Middle frontal gyrus (tissue), 1 donor: ENCODE measurements at regions not wholly inside any gene's neighbourhood (a gene's known extent, or its start where the extent isn't known, plus 50 kb on each side); places are given as distances from the start of the nearest gene placed in this dataset.
"Not testable (repeated sequence)": the region's sequence is repeated elsewhere in the genome, so short reads cannot be mapped to it uniquely, and the experiment has no call there.

Experiments
- DNase-seq: peaks from one replicate; pipeline ENCODE4 v3.0.0-alpha.2; 2015; ENCODE audit warnings: low spot score; ENCODE audit errors: extremely low spot score

DNA sequence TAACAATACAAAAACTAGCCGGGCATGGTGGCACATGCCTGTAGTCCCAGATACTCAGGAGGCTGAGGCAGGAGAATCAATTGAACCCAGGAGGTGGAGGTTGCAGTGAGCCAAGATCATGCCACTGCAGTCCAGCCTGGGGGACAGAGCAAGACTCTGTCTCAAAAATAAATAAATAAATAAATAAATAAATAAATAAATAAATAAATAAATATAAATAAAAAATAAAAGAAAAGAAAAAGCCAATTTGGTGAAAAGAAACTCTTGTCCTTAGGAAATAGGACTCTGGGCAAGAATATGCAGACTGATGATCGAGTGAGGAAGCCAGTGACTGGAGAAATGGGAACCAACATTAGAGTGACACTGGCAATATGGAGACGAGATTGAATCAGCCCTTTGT lies 171.9 kb upstream of the DCC start:
- not testable (repeated sequence) for DNase-seq

DNA sequence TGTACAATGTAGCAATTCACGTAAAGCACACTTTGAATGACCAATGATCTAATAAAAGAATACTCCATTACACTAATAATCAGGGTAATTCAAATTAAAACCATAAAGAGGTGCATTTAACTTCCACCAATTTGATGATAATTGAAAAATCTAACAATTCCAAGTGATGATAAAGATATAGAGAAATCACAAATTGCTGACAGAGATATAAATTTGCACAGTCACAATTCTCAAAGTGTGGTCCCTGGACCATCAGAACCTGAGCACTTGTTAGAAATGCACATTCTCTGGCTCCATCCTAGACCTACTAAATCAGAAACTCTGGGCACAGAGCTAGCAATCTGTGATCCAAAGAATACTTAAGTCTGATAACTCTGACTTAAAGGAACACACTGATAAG lies 165.8 kb upstream of the DCC start:
- DNase-seq, result no peak

DNA sequence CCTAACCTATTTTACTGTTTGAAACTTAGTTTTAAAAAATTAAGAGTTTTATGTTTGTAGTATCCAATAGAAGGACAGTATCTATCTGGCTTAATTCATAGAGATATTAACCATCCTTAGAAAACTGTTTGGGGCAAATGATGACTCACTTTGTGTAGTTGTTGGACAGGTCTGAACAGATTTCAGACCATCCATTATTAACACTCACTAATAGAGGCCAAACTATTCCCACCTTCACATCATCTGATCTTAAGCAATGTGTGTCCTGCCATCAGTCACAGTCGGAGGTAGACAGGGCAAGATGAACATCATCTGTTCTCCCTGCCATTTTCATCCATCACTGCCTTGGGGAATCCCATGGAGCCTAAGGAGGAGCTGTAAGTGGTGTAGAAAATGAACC lies 164.6 kb upstream of the DCC start:
- no peak for DNase-seq

DNA sequence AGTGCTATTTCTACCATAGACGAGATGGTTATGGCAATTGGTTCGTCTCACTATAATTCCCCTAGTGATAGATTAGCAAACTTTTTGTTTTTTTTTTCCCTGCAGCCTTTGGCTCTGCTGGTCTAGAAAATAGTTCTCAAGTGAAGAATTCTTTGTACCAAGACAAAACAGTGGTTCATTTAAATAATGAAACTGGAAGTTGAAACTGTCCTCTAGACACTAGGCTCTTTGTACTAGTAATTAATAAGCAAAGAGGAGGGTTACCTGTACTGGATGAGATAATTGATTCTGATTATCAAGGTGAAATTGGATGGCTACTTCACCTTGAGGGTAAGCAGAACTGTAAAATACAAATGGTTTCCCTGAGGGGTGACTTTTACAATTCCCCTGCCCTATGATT lies 156.9 kb upstream of the DCC start:
- no peak for DNase-seq

DNA sequence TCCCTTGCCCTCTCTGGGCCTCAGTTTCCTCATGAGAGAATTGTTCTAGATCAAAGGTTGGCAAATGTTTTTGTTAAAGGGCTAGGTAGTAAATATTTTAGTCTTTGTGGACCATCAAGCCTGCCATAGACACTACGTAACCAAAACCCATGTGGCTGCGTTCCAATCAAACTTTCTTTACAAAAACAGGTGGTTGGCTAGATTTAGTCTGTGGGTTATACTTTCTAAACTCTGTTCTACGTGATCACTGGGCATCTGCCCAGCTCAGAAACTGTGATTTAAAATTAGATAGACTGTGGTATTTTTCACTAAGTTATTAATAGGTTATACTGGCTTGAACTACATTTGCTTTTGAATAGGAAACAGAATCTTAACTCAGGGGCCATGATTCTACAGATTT lies 149.8 kb upstream of the DCC start:
- DNase-seq, result no peak

DNA sequence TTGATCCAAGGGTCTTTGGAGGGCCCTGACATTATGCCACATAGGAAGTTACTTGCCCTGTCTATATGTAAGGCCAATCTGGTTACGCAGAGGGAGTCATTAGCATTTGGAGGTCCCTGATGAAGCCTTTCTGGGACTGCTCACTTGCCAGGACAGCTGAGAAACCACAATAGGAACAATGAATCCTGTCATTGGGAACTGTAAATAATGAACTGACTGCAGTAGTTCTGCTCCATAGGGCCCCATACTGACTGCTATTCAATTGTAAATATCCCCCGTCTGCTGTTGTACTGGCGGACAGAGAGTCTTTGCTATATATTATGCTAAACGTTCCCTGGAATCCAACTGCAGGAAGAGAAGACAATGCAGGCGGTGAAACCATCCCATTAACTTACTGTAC lies 149.4 kb upstream of the DCC start:
- no peak for DNase-seq

DNA sequence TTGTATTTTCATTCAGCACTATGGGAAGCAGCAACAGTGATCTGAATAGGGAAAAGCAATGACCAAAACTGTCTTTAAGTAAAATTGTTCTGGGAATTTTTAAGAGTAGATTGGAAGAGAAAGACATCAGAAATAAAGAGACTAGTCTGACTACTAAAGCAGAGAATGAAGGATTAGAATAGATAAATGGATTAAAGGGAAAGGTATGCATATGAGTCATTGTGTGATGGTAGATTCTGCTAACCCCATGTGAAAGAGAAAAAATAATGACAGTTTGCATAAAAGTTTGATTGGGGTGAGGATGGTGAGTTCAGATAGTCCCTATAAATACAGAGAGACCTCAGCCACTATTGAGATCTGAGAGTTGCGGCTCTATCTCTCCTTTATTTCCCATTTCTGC lies 139.6 kb upstream of the DCC start:
- no peak for DNase-seq

DNA sequence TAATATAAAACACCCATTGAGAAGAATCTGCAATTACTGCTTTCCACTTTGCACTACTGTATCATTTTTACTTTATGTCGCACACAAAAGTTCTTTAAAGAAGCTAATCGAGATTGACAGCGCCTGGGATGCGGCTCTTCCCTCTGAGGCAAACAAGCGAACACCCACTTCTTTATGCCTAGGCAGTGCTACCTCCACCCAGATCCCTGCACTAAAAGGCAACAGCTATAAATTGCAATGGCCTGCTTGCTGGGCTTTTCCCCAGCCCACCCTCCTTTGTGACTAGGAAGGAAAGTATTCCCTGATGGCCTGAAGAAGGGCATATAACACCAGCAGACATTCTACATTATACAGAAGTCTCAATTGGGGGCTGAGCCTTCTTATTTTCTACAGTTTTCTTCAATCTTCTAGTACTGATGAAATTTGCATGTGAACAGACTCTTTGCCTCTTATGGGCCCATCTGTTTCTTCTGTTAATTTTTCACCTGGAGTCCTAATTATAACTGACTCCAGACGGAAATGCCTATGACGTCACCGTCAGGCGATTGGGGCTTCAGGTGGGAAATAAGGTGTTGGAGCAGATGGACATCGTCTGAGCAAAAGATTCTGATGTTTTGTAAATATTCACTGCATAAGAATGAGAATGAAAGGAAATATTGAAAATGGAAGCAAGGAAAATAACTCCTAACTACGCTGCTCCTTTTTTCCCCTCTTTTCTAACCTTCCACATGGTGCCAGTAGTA lies 138.9 kb upstream of the DCC start:
- no peak for DNase-seq

DNA sequence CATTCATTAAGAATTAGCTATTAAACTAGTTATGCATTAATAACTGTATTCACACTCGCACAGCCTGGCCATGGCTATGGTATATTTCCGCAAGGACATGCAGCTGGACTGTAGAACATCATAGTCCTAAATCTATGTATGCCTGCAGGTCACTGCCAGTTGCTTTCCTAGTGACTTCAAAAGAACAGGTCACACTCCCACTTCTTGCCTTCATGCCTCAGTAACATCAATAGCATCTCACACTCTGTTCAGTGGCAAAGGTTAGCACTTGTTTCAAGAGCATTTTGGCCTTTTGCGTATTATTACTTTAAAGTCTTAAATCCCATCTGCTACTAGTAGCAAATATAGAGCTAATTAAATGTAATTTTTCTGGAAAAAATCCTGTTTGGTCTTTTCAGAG lies 131.4 kb upstream of the DCC start:
- no peak for DNase-seq

DNA sequence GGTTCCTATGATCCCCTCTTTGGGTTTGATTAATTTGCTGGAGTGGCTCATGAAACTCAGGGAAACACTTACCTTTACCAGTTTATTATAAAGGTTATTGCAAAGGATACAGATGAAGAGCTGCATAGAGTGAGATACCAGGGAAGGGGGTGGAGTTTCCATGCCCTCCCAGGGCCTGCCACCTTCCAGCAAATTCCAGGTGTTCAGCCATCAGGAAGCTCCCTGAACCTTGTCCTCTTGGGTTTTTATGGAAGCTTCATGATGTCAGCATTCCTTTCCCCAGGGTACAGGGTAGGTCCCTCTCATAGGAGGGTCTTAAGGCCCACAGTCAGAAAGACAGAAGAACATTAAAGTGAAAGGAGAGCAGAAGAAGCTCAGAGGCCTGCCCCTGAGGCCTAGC lies 123.9 kb upstream of the DCC start:
- DNase-seq, result no peak

DNA sequence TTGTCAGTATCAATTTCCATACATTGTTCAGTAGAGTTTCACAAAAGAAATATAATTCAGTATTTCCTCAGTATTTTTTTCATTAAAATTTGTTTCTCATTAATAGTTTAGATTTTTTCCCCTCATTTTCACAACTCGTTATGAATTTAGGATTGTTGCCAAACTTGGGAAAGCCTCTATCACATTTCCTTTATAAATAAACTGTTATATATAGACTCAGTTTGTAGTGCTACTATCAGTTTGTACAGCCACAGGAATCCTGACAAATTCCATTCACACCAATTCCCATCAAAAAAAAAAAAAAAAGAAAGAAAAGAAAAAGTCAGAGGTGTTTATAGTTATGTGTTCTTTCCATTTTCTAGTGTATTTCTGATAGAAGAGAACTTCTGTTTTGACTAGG lies 123.3 kb upstream of the DCC start:
- DNase-seq, result no peak

DNA sequence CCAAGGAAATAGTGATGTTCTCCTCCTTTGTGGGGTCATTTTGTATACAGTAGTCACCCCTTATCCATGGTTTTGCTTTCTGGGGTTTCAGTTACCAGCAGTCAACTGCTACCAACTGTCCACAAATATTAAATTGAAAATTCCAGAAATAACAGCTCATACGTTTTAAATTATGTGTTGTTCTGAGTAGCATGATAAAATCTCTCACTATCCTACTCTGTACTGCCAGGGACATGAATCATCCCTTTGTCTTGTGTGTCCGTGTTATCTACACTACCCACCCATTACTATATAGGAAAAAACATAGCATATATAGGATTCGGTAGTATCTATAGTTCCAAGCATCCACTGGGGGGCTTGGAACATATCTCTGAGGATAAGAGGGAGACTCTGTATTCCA lies 120.9 kb upstream of the DCC start:
- DNase-seq, result no peak

DNA sequence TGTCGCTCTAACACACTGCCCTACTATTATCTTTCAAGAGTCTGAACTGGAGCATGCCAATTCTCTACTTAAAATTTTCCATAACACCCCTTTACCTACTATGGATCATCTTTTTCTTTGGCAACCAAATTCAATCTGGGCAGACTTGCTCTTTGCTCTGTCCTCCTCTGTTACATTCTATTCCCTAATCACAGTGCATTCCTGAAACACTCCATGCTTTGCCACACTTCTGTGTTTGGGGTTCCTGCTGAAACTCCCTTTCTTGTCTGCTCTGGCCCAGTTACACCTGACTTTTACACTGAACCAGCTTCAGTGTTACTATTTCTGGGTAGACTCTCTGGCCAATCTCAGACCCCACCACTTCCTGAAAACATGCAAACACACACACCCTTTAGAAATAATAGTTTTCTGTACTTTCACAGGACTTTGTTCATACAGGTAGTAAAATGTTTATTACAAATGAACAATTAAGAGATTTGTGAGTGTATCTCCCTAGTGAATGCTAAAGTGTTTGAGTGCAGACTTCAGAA lies 119.9 kb upstream of the DCC start:
- DNase-seq, result no peak

DNA sequence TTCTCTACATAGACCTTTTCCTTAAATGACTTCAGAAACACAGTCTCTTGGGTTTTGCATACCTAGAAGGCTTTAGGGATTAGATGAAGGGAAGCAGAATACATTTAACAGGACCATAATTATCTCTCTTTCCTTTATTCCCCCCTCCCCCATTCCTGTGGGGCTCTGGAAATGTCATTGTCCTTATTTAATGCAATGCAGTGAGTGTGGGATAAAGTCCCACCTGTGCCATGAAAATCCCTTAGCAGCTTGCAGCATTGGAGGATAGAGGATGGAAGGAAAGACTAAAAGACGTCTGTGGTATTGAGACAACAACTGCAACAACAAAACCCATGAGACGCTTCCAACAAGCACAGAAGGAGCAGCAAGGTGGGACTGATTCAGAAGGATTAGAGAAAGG lies 117.8 kb upstream of the DCC start:
- no peak for DNase-seq

DNA sequence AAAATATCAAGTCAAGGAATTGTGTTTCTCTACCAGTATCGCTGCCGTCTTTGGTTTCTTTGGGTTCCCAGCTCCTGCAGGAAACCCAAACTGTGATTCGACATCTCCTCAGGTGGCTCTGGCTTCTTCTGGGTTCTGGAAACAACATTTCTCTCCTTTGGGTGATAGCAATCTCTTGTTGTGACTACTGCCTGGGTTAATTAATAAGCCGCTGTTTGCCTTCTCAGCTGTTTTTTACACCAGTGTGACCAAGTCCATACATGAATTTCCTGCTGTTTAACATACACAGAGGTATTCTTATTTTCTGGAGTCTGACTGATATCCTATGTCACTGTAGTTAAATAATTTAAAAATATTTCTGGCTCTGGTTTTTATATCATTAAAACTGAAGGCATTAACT lies 112.5 kb upstream of the DCC start:
- DNase-seq, result no peak

DNA sequence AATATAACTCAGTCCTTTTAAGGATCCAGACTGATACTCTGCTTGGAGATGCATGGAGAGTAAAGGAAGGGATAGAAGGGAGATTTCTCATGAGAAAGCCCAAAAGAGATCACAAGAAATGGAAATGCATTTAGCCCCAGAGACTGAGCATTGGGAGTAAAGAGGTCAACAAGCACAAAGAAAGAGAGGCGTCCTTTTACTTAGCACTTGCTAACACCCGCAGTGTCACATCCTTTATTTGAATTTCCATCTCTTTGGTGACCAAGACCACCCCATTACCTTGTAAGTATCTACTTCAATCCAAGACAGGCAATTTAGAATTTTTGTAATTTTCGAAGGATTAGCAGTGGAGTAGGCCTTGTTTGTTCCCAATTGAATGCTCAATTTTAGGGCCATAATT lies 111.8 kb upstream of the DCC start:
- no peak for DNase-seq

DNA sequence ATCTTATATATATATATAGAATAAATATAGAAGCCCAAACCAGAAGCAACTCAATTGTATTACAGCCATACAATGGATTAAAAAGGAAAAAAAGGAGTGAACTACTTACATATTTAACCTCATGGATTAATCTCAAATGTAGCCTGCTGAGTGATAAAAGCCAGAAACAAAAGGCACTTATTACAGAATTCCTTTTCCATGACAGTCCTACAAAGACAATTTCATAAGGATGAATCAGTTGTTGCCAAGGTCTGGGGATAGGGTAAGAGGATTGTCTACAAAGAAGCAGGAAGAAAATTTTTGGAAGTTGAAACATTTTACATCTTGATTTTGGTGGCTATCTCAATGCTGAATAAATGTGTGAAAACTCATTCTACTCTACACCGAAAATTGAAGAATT lies 103.9 kb upstream of the DCC start:
- no peak for DNase-seq

DNA sequence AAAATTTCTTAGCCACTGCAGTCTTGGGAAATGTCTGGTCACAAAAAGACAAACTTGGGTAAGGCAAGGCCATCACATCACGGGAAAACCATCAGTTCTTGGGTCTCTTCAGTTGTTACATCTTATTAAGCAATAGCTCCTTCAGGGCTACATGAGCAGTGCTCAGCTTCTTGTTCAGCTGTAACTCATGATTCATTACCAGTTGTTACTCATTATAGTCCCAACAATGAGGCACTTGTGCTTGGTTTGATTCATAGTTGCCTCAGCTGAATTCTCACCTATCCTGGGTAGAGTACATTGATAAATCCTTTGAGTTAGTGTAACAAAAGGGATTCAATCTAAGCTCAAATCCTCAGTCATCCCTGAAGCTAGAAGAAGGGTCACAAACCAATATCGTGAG lies 102.4 kb upstream of the DCC start:
- DNase-seq, result no peak

DNA sequence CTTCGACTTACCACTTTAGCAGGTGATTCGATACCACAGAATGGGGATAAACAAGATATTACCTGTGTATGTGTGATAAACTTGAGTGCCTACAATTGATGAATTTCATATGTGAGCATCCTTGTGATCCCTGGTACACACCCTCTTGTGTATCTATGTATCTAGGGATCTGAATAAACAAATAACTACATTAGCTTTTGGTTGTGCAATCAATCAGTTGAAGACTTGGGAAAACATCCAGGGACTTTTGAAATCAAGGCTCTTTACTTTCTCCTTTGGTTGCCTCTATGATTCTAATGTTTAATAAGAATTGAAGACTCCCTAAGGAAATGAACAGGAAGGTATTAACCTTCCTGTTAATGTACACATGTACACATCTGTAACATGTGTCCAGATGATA lies 97.3 kb upstream of the DCC start:
- no peak for DNase-seq

DNA sequence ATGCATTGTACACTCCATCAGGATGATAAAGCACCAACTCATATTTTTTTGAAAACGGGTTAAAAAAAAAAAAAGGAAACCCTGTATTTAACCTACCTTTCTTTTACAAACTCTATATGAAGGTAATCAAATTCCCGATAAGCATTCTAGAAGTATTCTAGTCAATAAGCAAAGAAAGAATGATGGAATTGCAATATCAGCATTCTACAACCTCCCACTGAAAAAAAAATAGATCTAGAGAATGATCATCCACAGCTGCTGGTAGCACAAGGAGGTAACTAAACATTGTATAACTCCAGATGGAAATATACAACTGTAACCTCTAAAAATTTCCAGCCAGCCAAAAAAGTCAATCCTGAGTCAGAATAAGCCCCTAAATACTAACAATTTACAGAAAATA lies 95.3 kb upstream of the DCC start:
- no peak for DNase-seq

DNA sequence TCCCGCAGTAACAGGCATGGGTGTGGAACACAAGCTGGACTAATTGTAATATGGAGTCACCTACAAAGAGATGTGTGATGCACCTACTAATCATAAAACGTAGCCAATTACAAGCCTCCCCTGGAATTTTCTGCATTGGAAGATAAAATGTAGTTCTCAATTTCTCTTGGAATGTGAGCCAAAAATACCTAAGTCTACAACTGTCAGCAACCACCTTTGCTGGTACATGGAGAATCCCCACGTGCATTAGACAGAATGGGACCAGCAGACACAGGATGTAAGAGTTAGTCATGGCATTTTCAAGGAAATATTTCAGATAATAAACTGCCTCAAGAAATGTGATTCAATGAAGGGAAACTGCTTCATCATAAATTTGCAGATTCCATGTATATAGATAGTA lies 85.6 kb upstream of the DCC start:
- no peak for DNase-seq

DNA sequence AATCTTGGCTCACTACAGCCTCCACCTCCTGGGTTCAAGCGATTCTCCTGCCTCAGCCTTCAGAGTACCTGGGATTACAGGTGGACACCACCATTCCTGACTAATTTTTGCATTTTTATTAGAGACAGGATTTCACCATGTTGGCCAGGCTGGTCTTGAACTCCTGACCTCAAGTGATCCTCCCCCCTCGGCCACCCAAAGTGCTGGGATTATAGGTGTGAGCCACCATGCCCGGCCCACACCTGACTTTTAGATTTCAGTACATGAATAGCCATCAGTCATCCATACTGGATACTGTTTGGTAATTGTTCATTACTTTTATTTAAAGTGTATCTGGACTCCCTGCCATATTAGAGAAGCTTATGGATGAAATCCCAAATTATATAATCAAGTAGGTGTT lies 82.6 kb upstream of the DCC start:
- DNase-seq, result not testable (repeated sequence)

DNA sequence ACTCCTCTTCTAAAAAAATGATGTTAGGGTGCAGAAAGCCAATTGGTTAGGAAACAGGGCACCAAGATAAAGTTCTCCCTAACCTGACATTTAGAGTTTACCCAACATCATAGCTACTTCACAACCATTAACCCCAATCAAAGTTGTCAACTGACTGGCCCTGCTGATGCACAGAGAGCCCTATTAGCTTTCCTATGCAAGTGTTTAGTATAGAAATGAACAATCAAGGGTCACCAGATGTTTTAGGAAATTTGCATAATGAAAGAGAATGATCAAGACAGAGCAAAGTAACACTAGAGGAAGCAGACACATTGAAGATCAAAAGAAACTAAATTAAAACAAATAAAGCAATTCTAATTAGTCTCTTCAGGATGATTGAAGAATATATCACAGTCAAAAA lies 64.2 kb upstream of the DCC start:
- no peak for DNase-seq

DNA sequence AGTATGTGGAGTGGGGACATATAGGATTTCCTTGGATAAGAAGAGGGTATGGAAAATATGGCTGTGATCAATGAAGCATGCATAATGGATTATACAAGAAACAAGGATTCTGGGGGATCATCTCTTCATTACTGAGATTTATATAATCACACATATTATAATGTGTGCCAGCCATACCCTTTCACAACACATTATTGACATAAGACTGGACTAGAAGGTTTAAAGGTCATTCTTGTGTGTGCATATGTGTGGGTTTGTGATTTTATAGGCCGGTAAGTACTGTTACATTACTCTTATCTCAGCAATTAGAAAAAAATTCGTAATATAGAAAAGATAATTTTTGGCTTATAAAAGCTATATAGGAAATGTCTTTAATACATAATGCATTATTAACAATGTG lies 62.2 kb upstream of the DCC start:
- no peak for DNase-seq
